ENCODE measurements at regions not wholly inside any gene's neighbourhood (a gene's known extent, or its start where the extent isn't known, plus 50 kb on each side); places are given as distances from the start of the nearest gene placed in this dataset.

DNA sequence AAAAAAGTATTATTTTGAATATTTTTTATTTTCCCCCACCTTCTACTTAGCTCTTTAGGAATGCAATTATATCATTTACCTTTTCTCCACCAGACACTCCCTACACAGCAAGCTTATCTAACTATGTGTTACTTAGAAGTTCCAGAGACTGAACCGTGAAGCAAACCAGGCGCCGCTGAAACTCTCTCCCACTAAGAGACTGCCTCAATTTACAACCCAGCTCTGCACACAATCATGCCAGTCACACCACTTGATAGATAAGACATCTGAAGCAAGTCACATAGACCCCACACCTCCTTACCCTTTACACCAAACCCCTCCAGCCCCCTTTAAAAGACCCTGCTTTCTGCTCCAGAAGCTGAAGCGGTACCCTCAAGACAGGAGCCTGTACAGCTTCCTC, 245.5 kb downstream of the S1PR1 start:
- TF ChIP-seq, protein P1, sequence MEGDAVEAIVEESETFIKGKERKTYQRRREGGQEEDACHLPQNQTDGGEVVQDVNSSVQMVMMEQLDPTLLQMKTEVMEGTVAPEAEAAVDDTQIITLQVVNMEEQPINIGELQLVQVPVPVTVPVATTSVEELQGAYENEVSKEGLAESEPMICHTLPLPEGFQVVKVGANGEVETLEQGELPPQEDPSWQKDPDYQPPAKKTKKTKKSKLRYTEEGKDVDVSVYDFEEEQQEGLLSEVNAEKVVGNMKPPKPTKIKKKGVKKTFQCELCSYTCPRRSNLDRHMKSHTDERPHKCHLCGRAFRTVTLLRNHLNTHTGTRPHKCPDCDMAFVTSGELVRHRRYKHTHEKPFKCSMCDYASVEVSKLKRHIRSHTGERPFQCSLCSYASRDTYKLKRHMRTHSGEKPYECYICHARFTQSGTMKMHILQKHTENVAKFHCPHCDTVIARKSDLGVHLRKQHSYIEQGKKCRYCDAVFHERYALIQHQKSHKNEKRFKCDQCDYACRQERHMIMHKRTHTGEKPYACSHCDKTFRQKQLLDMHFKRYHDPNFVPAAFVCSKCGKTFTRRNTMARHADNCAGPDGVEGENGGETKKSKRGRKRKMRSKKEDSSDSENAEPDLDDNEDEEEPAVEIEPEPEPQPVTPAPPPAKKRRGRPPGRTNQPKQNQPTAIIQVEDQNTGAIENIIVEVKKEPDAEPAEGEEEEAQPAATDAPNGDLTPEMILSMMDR (conservative IDR thresholded peaks at IDR 0.05; ENCODE audit: low read depth, low read length), result no peak
- no peak for TF ChIP-seq EZH2 (IDR thresholded peaks at IDR 0.05; ENCODE audit: borderline replicate concordance, low read depth, low read length, poor library complexity, severe bottlenecking)
